GM19397 (cell line): ENCODE measurements at regions not wholly inside any gene's neighbourhood (a gene's known extent, or its start where the extent isn't known, plus 50 kb on each side); places are given as distances from the start of the nearest gene placed in this dataset.
"Not testable (repeated sequence)": the region's sequence is repeated elsewhere in the genome, so short reads cannot be mapped to it uniquely, and the experiment has no call there.

Experiments used
- ATAC-seq: cut with Tn5 transposase; IDR thresholded peaks from one replicate; pipeline ENCODE4 v1.9.1; 2021; ENCODE audit warnings: mild to moderate bottlenecking, moderate library complexity; ENCODE audit not compliant: unreplicated experiment

- no peak for ATAC-seq
Observed at GRCh38 chr10:124324856-124325632, 93.7 kb downstream of the OAT start.

GRCh38 chr10:124324451-124324850 lies 94.3 kb downstream of the OAT start:
- ATAC-seq, result no peak

- no peak for ATAC-seq
Observed at GRCh38 chr10:124323806-124324205, 94.9 kb downstream of the OAT start.

- no peak for ATAC-seq
Observed at GRCh38 chr10:124323111-124323725, 95.5 kb downstream of the OAT start.

- ATAC-seq, result no peak
Observed at GRCh38 chr10:124322191-124322980, 96.3 kb downstream of the OAT start.

GRCh38 chr10:124321433-124322089 lies 97.2 kb downstream of the OAT start:
- ATAC-seq, result no peak

GRCh38 chr10:124320778-124321432 lies 97.8 kb downstream of the OAT start:
- ATAC-seq, result no peak

GRCh38 chr10:124319926-124320391 lies 98.8 kb downstream of the OAT start:
- ATAC-seq, result no peak

- ATAC-seq, result not testable (repeated sequence)
Observed at GRCh38 chr10:124319520-124319919, 99.2 kb downstream of the OAT start.

GRCh38 chr10:124318811-124319210 lies 99.9 kb downstream of the OAT start:
- ATAC-seq, result no peak

GRCh38 chr10:124318076-124318475 lies 100.6 kb downstream of the OAT start:
- no peak for ATAC-seq

GRCh38 chr10:124316326-124316725 lies 102.4 kb downstream of the OAT start:
- no peak for ATAC-seq

- no peak for ATAC-seq
Observed at GRCh38 chr10:124315591-124316270, 103.0 kb downstream of the OAT start.

GRCh38 chr10:124313374-124313773 lies 105.3 kb downstream of the OAT start:
- ATAC-seq, result no peak

GRCh38 chr10:124308811-124309210 lies 109.9 kb downstream of the OAT start:
- ATAC-seq, result no peak

GRCh38 chr10:124308056-124308645 lies 110.6 kb downstream of the OAT start:
- no peak for ATAC-seq

GRCh38 chr10:124307591-124307990 lies 111.1 kb downstream of the OAT start:
- no peak for ATAC-seq

GRCh38 chr10:124306922-124307371 lies 111.8 kb downstream of the OAT start:
- ATAC-seq, result no peak

- no peak for ATAC-seq
Observed at GRCh38 chr10:124306520-124306919, 112.2 kb downstream of the OAT start.

- ATAC-seq, result no peak
Observed at GRCh38 chr10:124305984-124306383, 112.7 kb downstream of the OAT start.
